ENCODE measurements at regions not wholly inside any gene's neighbourhood (a gene's known extent, or its start where the extent isn't known, plus 50 kb on each side); places are given as distances from the start of the nearest gene placed in this dataset.

- WGBS, 3 donors, result 90 to 92% (median 90%) methylated on average over 10 of the region's 10 CpGs
- H3K27ac ChIP-seq, result no peak overlapping the region
Measured at GRCh38 chr9:88782931-88783710, 208.1 kb upstream of the S1PR3 start.

GRCh38 chr9:88783711-88784083 is 207.6 kb upstream of the S1PR3 start:
- no peaks in the 10 kb centered on the region for H3K4me1 ChIP-seq

More at GRCh38 chr9:88782931-88783710, 208.1 kb upstream of the S1PR3 start:
- no peaks in the 10 kb centered on the region for H3K4me1 ChIP-seq
- no peak for DNase-seq
- no peak for ATAC-seq
- H3K4me3 ChIP-seq, result no peak overlapping the region
- peaks cover 0 to 2% (median 0%) of the 10 kb centered on the region in 3 donors for H3K27me3 ChIP-seq (ENCODE audit: insufficient read depth in 3 of 3, low read length in 2 of 3)
- intact Hi-C loops (cut with DNase I), result no loop called here
- no peaks in the 10 kb centered on the region for H3K9me3 ChIP-seq
- no peaks in the 10 kb centered on the region for H3K36me3 ChIP-seq (ENCODE audit: insufficient read depth in 1 of 2, low read depth in 1 of 2)
- no peak for TF ChIP-seq CTCF (IDR thresholded peaks at IDR 0.05)

GRCh38 chr9:88784960-88785359 is 206.3 kb upstream of the S1PR3 start:
- no peak for ATAC-seq
- H3K4me1 ChIP-seq, result no peaks in the 10 kb centered on the region
- H3K27ac ChIP-seq, result no peak overlapping the region
- DNase-seq, result no peak
- H3K36me3 ChIP-seq (ENCODE audit: insufficient read depth in 1 of 2, low read depth in 1 of 2), result no peaks in the 10 kb centered on the region
- H3K4me3 ChIP-seq, result no peak overlapping the region
- 90 to 96% (median 92%) methylated on average over 3 of the region's 3 CpGs for WGBS, 3 donors
- no peak for TF ChIP-seq CTCF (IDR thresholded peaks at IDR 0.05)
- H3K9me3 ChIP-seq, result no peaks in the 10 kb centered on the region
- intact Hi-C loops (cut with DNase I), result loop anchor here in 1 of 2 donors (5.0 kb wide), 1 partner anchor 62 kb away; no protein-coding TSS in a partner anchor
- H3K27me3 ChIP-seq (ENCODE audit: insufficient read depth in 3 of 3, low read length in 2 of 3), result peaks cover 0 to 2% (median 0%) of the 10 kb centered on the region in 3 donors

More at GRCh38 chr9:88783711-88784083, 207.6 kb upstream of the S1PR3 start:
- TF ChIP-seq CTCF (IDR thresholded peaks at IDR 0.05), result no peak
- Histone ChIP-seq H3K27me3 (ENCODE audit: insufficient read depth in 3 of 3, low read length in 2 of 3) (peaks cover 0 to 2% (median 0%) of the 10 kb centered on the region in 3 donors), H3K36me3 (ENCODE audit: insufficient read depth in 1 of 2, low read depth in 1 of 2) (no peaks in the 10 kb centered on the region), H3K9me3 (no peaks in the 10 kb centered on the region), H3K4me3 (no peak overlapping the region), H3K27ac (no peak overlapping the region)
- DNase-seq, result no peak
- ATAC-seq, result no peak
- intact Hi-C loops (cut with DNase I), result no loop called here
- 74 to 92% (median 77%) methylated on average over 4 of the region's 4 CpGs for WGBS, 3 donors

GRCh38 chr9:88786291-88787079 is 204.8 kb upstream of the S1PR3 start:
- H3K27ac ChIP-seq, result no peak overlapping the region
- no peak overlapping the region for H3K4me3 ChIP-seq
- DNase-seq (no peak), ATAC-seq (no peak)
- no peaks in the 10 kb centered on the region for H3K36me3 ChIP-seq (ENCODE audit: insufficient read depth in 1 of 2, low read depth in 1 of 2)
- intact Hi-C loops (cut with DNase I), result loop anchor here in 1 of 2 donors (5.0 kb wide), 1 partner anchor 61 kb away; no protein-coding TSS in a partner anchor
- H3K9me3 ChIP-seq, result no peaks in the 10 kb centered on the region
- no peak for TF ChIP-seq CTCF (IDR thresholded peaks at IDR 0.05)
- no peaks in the 10 kb centered on the region for H3K4me1 ChIP-seq
- WGBS, 3 donors, result 42 to 61% (median 44%) methylated on average over 12 of the region's 12 CpGs
- peaks cover 0 to 2% (median 0%) of the 10 kb centered on the region in 3 donors for H3K27me3 ChIP-seq (ENCODE audit: insufficient read depth in 3 of 3, low read length in 2 of 3)
